Neuronal stem cell (in vitro differentiated cells): ENCODE measurements at regions not wholly inside any gene's neighbourhood (a gene's known extent, or its start where the extent isn't known, plus 50 kb on each side); places are given as distances from the start of the nearest gene placed in this dataset.

Source experiments
- DNase-seq: peaks from one replicate; pipeline ENCODE4 v3.0.0-alpha.2; 2013; ENCODE audit warnings: low spot score
- H2AFZ ChIP-seq: one replicate; pipeline ENCODE4 v1.6.1; 2013; ENCODE audit warnings: mild to moderate bottlenecking, low read length, inconsistent platforms
- H2AK5ac ChIP-seq: 2 replicates; pipeline ENCODE4 v1.6.1; 2013; ENCODE audit warnings: low read depth, mild to moderate bottlenecking, inconsistent platforms, low read length, moderate library complexity, mixed read lengths
- H2BK120ac ChIP-seq: 2 replicates; pipeline ENCODE4 v1.6.1; 2013; ENCODE audit warnings: low read depth, mild to moderate bottlenecking, inconsistent platforms, low read length, moderate library complexity, mixed read lengths
- H2BK12ac ChIP-seq: one replicate; pipeline ENCODE4 v1.6.1; 2013; ENCODE audit warnings: low read length, inconsistent platforms
- H2BK15ac ChIP-seq: 2 replicates; pipeline ENCODE4 v1.6.1; 2013; ENCODE audit warnings: mild to moderate bottlenecking, low read length, inconsistent platforms, mixed read lengths
- H2BK5ac ChIP-seq: one replicate; pipeline ENCODE4 v1.6.1; 2013; ENCODE audit warnings: inconsistent platforms, mild to moderate bottlenecking, low read length, moderate library complexity
- H3K14ac ChIP-seq: one replicate; pipeline ENCODE4 v1.6.1; 2013; ENCODE audit warnings: low read length, inconsistent platforms
- H3K18ac ChIP-seq: 2 replicates; pipeline ENCODE4 v1.6.1; 2013; ENCODE audit warnings: low read length, inconsistent platforms
- H3K23ac ChIP-seq: 2 replicates; pipeline ENCODE4 v1.6.1; 2013; ENCODE audit warnings: low read depth, mild to moderate bottlenecking, mixed read lengths, low read length, inconsistent platforms; ENCODE audit not compliant: poor library complexity
- H3K27ac ChIP-seq: replicated peaks from 3 replicates; pipeline ENCODE4 v1.5.1; 2013; ENCODE audit warnings: low read length, inconsistent platforms
- H3K27me3 ChIP-seq, 3 experiments: 2 replicates each; pipeline ENCODE4 v1.6.1; 2013; ENCODE audit warnings: low read length in 3 of 3, mild to moderate bottlenecking in 2 of 3, inconsistent platforms in 1 of 3, low read depth in 1 of 3, mixed read lengths in 1 of 3, moderate library complexity in 1 of 3; ENCODE audit not compliant: control insufficient read depth in 3 of 3, insufficient read depth in 3 of 3
- H3K36me3 ChIP-seq, 2 donors: replicated peaks in 1 of 2; 2 replicates each; pipeline ENCODE4 v1.6.1; 2013; ENCODE audit warnings: low read length in 2 of 2; ENCODE audit not compliant: control insufficient read depth in 2 of 2, insufficient read depth in 2 of 2
- H3K4ac ChIP-seq: 2 replicates; pipeline ENCODE4 v1.6.1; 2013; ENCODE audit warnings: inconsistent platforms, mild to moderate bottlenecking, low read length, moderate library complexity
- H3K4me1 ChIP-seq, 2 donors: 1 replicate in 1 of 2; 2 replicates in 1 of 2; pipeline ENCODE4 v1.6.1; 2013; ENCODE audit warnings: low read length in 2 of 2, low read depth in 1 of 2; ENCODE audit not compliant: control insufficient read depth in 2 of 2, insufficient read depth in 1 of 2
- H3K4me2 ChIP-seq: one replicate; pipeline ENCODE4 v1.6.1; 2013; ENCODE audit warnings: mild to moderate bottlenecking, low read length, inconsistent platforms; ENCODE audit not compliant: insufficient read depth, poor library complexity, severe bottlenecking
- H3K4me3 ChIP-seq, 2 donors: 2 replicates each; pipeline ENCODE4 v1.5.1; 2013; ENCODE audit warnings: low read length in 2 of 2, mild to moderate bottlenecking in 2 of 2, inconsistent platforms in 1 of 2, moderate library complexity in 1 of 2
- H3K79me1 ChIP-seq: one replicate; pipeline ENCODE4 v1.6.1; 2013; ENCODE audit warnings: low read depth, mild to moderate bottlenecking, inconsistent platforms, low read length, moderate library complexity
- H3K9ac ChIP-seq: one replicate; pipeline ENCODE4 v1.6.1; 2013; ENCODE audit warnings: mild to moderate bottlenecking, low read depth, low read length, inconsistent platforms; ENCODE audit not compliant: poor library complexity
- H3K9me3 ChIP-seq, 2 donors: replicated peaks in 1 of 2; 2 replicates each; pipeline versions ENCODE3 to v1.6.1; 2013; ENCODE audit warnings: low read length in 2 of 2, mild to moderate bottlenecking in 2 of 2, inconsistent platforms in 1 of 2, low read depth in 1 of 2, mixed read lengths in 1 of 2, moderate library complexity in 1 of 2; ENCODE audit not compliant: control insufficient read depth in 2 of 2, insufficient read depth in 1 of 2
- H4K8ac ChIP-seq: one replicate; pipeline ENCODE4 v1.6.1; 2013; ENCODE audit warnings: low read depth, mild to moderate bottlenecking, inconsistent platforms, low read length, moderate library complexity
- H4K91ac ChIP-seq: one replicate; pipeline ENCODE4 v1.6.1; 2013; ENCODE audit warnings: low read length, low read depth, mild to moderate bottlenecking, inconsistent platforms; ENCODE audit not compliant: poor library complexity
- WGBS, 2 donors: extraction: QIAGEN DNeasy Blood & Tissue Kit; methylation state at CpG; one replicate each; pipeline ENCODE4 v1.1.7; 2013; ENCODE audit warnings: missing lambda C conversion rate in 2 of 2, mixed read lengths in 1 of 2; ENCODE audit not compliant: insufficient read length in 2 of 2, insufficient replicate concordance in 1 of 2; ENCODE audit errors: extremely low coverage in 2 of 2; 5-methylcytosine and 5-hydroxymethylcytosine counted together

- Histone ChIP-seq H3K79me1 (no peaks in the 10 kb centered on the region), H3K4me1 (no peaks in the 10 kb centered on the region), H3K27me3 (peaks cover 0 to 7% (median 0%) of the 10 kb centered on the region in 3 experiments), H3K36me3 (no peaks in the 10 kb centered on the region), H2BK5ac (no peak overlapping the region), H4K91ac (no peak overlapping the region), H3K4me2 (no peak overlapping the region), H3K18ac (peak overlapping the region; percentile 59), H3K23ac (peak overlapping the region; percentile 16), H2BK12ac (no peak overlapping the region), H2BK120ac (no peak overlapping the region), H3K4ac (no peak overlapping the region), H3K14ac (no peak overlapping the region), H3K9me3 (no peaks in the 10 kb centered on the region), H3K4me3 (no peak overlapping the region), H3K27ac (no peak overlapping the region), H2BK15ac (no peak overlapping the region), H4K8ac (no peak overlapping the region), H2AFZ (no peak overlapping the region), H3K9ac (no peak overlapping the region), H2AK5ac (no peak overlapping the region)
- no peak for DNase-seq
- no CpG with 5 or more reads among the region's 8 CpGs for WGBS, 2 donors
These were observed 503.2 kb upstream of the B3GAT1 start for GRCh38 chr11:134915212-134915611.

GRCh38 chr11:134913999-134914590 is 502.1 kb upstream of the B3GAT1 start:
- Histone ChIP-seq H3K4ac (no peak overlapping the region), H3K36me3 (no peaks in the 10 kb centered on the region), H4K8ac (no peak overlapping the region), H3K27ac (no peak overlapping the region), H3K4me3 (no peak overlapping the region), H3K18ac (no peak overlapping the region), H2AK5ac (no peak overlapping the region), H3K27me3 (peaks cover 0 to 7% (median 0%) of the 10 kb centered on the region in 3 experiments), H2BK5ac (no peak overlapping the region), H3K79me1 (no peaks in the 10 kb centered on the region), H3K23ac (peak overlapping the region; percentile 25), H2AFZ (no peak overlapping the region), H2BK15ac (no peak overlapping the region), H3K4me1 (no peaks in the 10 kb centered on the region), H4K91ac (no peak overlapping the region), H3K4me2 (no peak overlapping the region), H2BK12ac (no peak overlapping the region), H3K14ac (peak overlapping the region; percentile 92), H3K9me3 (no peaks in the 10 kb centered on the region), H3K9ac (no peak overlapping the region), H2BK120ac (no peak overlapping the region)
- DNase-seq, result no peak
- WGBS, 2 donors, result no CpG with 5 or more reads among the region's 12 CpGs

GRCh38 chr11:134913391-134913790 is 501.3 kb upstream of the B3GAT1 start:
- Histone ChIP-seq H2BK120ac (no peak overlapping the region), H3K23ac (no peak overlapping the region), H4K91ac (no peak overlapping the region), H3K9ac (no peak overlapping the region), H3K18ac (no peak overlapping the region), H2AK5ac (no peak overlapping the region), H3K79me1 (no peaks in the 10 kb centered on the region), H3K4ac (no peak overlapping the region), H2BK12ac (peak overlapping the region; percentile 5), H2BK15ac (no peak overlapping the region), H2AFZ (no peak overlapping the region), H4K8ac (no peak overlapping the region), H3K27ac (no peak overlapping the region), H3K9me3 (no peaks in the 10 kb centered on the region), H2BK5ac (no peak overlapping the region), H3K4me1 (no peaks in the 10 kb centered on the region), H3K4me2 (no peak overlapping the region), H3K27me3 (peaks cover 0 to 7% (median 0%) of the 10 kb centered on the region in 3 experiments), H3K4me3 (no peak overlapping the region), H3K14ac (no peak overlapping the region), H3K36me3 (no peaks in the 10 kb centered on the region)
- WGBS, 2 donors, result no CpG with 5 or more reads among the region's 18 CpGs
- DNase-seq, result no peak

- no peak overlapping the region for H3K4me3 ChIP-seq
- no peak overlapping the region for H3K18ac ChIP-seq
- no peaks in the 10 kb centered on the region for H3K9me3 ChIP-seq
- H3K9ac ChIP-seq, result no peak overlapping the region
- no peak for DNase-seq
- H2AFZ ChIP-seq, result no peak overlapping the region
- no peak overlapping the region for H3K27ac ChIP-seq
- H3K4ac ChIP-seq, result no peak overlapping the region
- H3K79me1 ChIP-seq, result no peaks in the 10 kb centered on the region
- H3K27me3 ChIP-seq, result peaks cover 0 to 7% (median 0%) of the 10 kb centered on the region in 3 experiments
- H3K4me2 ChIP-seq, result no peak overlapping the region
- H2BK120ac ChIP-seq, result no peak overlapping the region
- H3K36me3 ChIP-seq, result no peaks in the 10 kb centered on the region
- H3K23ac ChIP-seq, result no peak overlapping the region
- H2BK5ac ChIP-seq, result no peak overlapping the region
- H2AK5ac ChIP-seq, result no peak overlapping the region
- H4K8ac ChIP-seq, result no peak overlapping the region
- H2BK15ac ChIP-seq, result no peak overlapping the region
- no peak overlapping the region for H2BK12ac ChIP-seq
- no peaks in the 10 kb centered on the region for H3K4me1 ChIP-seq
- no peak overlapping the region for H4K91ac ChIP-seq
- WGBS, 2 donors, result no CpG with 5 or more reads among the region's 9 CpGs
- H3K14ac ChIP-seq, result no peak overlapping the region
These were observed 499.6 kb upstream of the B3GAT1 start for GRCh38 chr11:134911514-134912180.
